GM23248 (cell line): ENCODE measurements at regions not wholly inside any gene's neighbourhood (a gene's known extent, or its start where the extent isn't known, plus 50 kb on each side); places are given as distances from the start of the nearest gene placed in this dataset.

Experiments
- EZH2 ChIP-seq: fragments of 200-600 bp; sonication (generic); IDR thresholded peaks from 2 replicates; pipeline ENCODE4 v1.6.1; 2018; ENCODE audit warnings: antibody characterized with exemption, mild to moderate bottlenecking; ENCODE audit not compliant: insufficient read depth, poor library complexity, severe bottlenecking
- EZH2phosphoT487 ChIP-seq: fragments of 200-600 bp; sonication (generic); IDR thresholded peaks from 2 replicates; pipeline ENCODE4 v1.6.1; 2018; ENCODE audit warnings: antibody characterized with exemption, moderate library complexity, mild to moderate bottlenecking, low read depth; ENCODE audit not compliant: insufficient read depth

- TF ChIP-seq EZH2phosphoT487: no peak
- no peak for TF ChIP-seq EZH2
These were observed 406.0 kb upstream of the SEMA6A start for GRCh38 chr5:116980581-116980980.
